ENCODE measurements at regions not wholly inside any gene's neighbourhood (a gene's known extent, or its start where the extent isn't known, plus 50 kb on each side); places are given as distances from the start of the nearest gene placed in this dataset.
"Not testable (repeated sequence)": the region's sequence is repeated elsewhere in the genome, so short reads cannot be mapped to it uniquely, and the experiment has no call there.

DNA sequence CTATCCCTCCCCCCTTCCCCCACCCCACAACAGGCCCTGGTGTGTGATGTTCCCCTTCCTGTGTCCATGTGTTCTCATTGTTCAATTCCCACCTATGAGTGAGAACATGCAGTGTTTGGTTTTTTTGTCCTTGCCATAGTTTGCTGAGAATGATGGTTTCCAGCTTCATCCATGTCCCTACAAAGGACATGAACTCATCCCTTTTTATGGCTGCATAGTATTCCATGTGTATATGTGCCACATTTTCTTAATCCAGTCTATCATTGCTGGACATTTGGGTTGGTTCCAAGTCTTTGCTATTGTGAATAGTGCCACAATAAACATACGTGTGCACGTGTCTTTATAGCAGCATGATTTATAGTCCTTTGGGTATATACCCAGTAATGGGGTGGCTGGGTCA lies 52.3 kb upstream of the MAN1A2 start:
- DNase-seq: not testable (repeated sequence)

DNA sequence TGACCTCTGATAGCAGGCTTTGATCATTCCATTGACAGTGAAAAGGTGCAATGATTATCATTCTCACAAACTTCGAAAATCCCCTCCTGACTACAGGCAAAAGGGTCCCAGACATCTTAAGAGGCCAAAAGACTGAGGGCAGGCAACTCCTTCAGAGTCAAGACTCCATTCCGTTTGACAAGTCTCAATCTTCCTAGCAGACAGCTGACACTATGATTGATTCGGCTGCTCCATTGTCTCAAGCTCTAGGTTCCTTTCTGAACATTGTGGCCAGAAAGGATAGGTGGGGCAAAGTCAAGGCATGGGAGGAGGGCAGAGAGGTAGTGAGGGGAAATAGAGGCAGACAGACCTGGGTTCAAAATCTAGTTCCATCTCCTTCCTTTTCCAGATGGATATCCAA lies 53.7 kb upstream of the MAN1A2 start:
- DNase-seq: no peak

DNA sequence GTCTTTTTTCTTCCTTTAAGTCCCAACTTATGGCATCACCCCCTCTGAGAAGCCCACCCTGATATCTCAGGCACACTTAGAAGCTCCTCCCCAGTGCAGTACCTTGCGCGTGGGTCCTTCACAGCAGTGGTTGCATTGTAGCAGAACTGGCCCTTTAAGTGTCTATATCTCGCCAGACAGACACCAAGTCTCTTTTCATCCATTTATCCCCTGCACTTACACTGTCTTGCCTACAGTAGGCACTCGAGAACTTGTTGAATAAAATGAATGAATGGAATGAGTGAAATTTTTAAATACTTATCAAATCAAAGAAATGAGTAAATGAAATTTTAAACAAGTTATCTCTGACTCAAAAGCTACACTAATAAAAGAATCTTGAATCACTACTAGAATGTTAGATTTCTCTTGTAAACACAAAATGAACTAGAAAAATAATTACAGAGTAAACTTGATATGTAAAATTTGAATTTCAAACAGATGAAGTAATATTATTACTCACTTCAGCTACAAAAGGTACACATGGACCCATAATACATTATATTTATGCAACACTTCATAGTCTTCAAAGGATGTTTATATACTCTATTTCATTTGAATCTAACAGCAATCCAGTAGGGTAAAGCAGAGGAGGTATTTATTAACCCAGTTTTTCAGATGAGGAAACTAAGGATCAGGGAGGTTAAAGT lies 54.7 kb upstream of the MAN1A2 start:
- no peak for DNase-seq

DNA sequence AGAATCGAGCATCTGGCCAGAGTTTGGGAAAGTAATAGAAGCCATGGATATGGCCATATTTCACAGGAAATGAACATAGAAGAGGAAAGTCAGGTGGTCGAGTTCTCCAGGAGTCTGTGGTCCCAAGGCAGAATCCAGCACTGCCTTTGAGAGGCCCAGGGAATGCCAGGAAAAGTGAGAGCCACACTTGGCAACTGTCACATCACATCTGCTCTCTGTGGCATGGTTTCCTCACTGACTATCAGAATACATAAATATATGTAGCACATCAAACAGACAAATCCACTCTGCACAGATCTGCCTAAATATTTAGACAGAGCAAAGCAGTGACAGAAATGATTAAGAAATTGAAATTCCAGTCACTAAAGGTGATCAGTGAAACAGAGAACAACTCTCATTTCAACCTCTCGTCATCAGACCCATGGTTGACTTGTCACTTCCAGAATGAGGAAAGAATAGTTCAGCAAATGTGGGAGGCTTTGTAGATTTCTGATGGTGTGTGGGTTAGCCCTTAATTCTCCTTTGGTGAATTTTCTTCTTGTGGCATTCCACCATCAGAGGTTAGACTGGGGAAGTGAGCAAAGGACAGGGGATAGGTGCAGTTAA lies 58.8 kb upstream of the MAN1A2 start:
- DNase-seq: no peak

DNA sequence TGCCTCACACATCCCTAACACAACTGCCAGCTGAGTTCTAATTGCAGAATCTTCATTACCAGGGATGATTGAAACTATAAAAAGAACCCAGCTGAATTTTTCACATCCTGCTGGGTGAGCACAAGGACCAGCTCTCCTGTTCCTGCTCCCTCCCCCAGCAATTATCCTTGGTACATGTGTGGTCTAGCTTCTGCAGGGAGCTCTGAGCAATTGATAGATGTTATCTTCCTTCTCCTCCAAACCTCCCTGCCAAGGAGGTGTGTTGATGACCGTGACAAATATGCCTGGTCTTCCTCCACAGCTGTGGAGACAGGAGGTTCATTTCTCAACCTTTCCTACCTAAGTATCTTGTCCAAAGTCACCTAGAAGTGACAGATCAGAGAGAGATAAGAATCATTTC lies 65.3 kb upstream of the MAN1A2 start:
- no peak for DNase-seq

DNA sequence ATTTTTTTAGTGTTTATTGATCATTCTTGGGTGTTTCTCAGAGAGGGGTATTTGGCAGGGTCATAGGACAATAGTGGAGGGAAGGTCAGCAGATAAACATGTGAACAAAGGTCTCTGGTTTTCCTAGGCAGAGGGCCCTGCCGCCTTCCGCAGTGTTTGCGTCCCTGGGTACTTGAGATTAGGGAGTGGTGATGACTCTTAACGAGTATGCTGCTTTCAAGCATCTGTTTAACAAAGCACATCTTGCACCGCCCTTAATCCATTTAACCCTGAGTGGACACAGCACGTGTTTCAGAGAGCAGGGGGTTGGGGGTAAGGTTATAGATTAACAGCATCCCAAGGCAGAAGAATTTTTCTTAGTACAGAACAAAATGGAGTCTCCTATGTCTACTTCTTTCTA lies 67.1 kb upstream of the MAN1A2 start:
- not testable (repeated sequence) for DNase-seq

DNA sequence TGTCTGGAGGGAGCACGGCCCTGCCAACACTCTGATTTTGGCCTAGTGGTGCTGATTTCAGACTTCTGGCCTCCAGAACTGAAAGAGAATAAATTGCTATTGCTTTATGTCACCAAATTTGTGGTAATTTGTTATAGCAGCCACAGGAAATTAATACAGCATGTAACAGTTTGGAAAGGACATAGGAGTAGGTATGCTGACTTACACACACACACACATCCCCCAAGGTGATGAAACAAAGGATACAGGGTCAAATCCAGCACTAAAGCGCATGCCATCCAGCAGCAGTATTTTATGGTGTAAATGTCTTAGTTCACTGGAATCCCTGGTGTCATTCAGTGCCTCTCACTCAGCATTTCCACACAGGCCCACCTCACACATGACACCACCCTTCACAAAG lies 72.2 kb upstream of the MAN1A2 start:
- DNase-seq: no peak

DNA sequence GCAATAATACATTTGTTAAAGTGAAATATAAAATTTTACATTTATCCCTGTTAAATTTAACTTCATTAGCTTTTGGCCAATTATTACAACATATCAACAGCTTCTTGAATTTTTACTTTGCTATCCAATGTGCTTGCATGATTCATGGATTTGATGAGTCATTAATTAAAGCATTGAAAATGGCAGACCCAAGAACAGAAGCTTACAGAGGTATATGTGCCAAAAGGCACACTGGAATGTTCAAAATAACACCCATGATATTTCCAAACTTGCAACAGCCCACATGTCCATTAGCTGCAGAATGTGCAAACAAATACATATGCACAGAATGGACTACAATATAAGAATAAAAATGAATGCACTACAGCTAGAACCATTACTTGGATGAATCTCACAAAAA lies 76.4 kb upstream of the MAN1A2 start:
- DNase-seq: no peak

DNA sequence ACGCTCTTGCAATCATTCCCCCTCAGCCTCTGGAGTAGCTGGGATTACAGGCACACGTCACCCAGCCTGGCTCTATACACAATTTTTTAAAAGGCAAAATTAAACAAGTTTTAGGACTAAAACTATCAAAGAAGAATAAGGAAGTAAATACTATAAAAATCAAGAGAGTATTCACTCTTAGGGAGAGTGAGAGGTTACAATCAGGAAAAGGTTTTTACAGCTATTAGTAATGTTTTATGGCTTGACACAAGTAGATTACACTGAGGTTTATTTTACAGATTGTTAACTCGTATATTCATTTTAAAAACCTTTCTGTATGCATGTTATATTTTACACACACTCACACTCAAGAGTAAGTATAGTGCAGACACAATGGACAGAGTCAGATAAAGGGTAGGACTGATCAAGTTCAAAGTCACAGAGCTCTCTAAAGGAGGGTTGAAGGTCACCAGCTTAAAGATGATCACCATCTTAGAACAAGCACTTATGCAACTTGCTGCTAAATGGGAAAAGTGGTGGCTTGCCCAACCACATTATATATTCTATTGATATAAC lies 77.9 kb upstream of the MAN1A2 start:
- no peak for DNase-seq

DNA sequence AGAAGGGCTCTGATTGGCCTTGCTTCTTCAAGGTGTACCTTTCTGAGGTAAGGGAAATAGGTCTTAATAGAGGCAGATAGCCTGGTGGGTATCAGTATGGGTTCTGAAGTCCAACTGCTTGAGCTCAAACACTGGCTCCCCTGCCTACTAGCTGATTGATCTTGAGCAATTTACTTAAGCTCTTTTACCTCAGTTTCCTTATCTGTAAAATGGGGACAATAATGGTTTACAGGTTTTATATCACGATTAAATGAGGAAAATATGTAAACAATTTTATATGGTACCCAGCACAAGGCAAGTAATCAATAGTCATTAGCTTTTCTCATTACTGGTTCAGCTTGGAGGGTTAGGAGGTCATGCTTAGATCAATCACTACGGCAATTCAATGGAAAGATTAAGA lies 75.8 kb upstream of the VTCN1 start:
- DNase-seq: no peak

DNA sequence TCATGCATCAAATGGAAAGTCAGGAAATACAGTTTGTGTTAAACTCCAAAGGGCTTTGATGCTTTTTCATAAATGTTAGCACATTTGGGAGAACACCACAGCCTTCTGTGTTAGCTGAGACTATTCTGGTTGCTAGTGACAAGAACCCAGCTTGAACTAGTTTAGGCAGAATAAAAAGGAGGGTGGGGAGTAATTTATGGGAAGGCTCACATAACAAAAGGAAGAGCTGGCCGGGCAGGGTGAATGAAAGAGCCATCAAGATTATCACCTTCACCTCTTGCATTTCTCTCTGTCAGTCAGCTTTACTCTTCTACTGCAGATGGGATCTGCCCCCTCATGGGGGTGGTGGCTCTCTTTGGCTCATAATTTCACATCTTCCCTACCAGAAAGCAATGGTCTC lies 75.4 kb upstream of the VTCN1 start:
- DNase-seq: no peak

DNA sequence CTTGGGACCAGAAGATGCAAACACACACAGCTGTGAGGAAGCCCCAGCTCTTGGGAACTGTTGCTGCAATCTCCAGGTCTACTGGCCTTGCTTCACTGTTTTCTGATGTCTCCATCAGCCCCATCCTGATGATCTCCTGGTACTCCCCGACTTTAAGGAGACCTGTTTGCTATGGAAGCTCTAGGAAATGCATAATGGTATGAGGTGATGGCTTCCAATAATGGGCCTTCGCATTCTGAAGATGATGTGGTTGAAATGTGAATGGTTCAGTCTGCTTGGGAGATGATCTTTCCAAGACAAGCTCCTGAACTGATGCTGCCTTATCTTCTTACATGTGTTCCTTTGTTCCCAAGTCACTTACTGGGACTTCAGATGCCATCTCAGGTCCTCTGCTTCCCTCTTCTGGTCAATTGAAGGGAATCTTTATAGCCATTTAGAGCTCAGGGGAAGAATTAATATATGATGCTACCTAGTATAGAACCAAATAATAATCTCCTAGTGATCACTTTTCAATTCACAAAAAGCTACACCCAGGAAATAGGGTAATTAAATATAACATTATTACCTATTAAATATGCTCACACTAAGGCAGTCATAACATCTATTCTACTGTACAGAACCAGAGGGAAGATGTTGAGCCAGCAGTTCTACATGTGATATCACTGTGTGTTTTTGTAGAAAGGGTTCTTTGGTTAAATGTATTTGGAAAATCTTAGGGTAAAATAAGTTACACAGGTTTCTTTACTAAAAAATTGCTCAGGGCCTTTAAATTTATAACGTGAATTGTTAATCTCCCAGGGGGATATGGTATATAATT lies 73.9 kb upstream of the VTCN1 start:
- DNase-seq: peak; percentile 19

DNA sequence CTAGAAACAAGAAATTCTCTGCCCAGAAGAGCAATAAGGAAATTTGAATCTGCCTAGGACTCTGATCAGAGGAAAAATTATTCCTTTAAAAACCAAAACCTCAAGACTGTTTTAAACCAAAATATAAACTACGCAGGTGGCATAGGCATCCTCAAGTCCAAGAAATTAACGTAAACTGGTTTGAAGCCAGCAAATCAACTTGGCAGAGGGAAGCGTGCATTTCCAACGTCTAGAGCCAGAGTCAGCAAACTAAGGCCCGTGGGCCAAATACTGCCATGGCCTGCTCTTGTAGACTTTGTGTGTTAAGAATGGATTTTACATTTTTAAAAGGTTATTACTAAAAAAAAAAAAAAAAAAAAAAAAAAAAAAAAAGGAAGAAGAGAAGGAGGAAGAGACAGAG lies 67.8 kb upstream of the VTCN1 start:
- no peak for DNase-seq

DNA sequence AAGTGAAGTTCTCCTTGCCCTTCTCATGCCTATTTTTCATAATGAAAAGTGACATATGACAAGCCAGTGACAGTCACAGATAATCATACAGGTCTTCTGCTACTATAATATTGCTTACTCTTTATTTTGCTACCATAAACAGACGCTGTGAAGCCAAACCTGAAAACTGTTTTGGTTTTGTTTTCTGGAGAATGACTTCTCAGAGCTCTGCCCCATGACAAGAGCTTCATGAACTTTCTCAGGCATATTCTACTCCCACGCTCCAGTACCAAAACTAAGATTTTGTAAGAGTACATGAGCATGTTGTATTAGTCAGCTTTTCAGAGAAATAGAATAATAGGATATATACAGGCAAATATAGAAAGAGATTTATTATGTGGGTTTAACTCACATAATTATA lies 64.3 kb upstream of the VTCN1 start:
- no peak for DNase-seq

DNA sequence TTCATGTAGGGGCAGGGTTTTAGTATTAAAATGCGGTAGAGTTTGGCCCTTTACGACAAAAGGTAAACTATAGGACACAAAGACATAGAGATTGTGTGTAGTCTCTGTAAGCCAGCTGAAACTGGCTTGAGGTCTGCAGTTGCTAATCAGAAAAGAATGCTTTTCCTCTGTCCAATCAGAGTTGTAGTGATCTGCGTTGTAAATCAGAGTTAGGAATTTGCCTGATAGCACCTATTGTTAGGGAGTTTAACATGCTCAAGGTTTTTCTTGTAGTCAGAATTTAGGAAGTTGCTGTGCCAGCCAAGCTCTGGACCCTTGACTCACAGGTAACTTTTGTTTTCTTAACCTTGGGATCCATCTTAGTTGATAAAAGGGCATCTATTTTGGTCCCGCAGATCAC lies 61.2 kb upstream of the VTCN1 start:
- no peak for DNase-seq

DNA sequence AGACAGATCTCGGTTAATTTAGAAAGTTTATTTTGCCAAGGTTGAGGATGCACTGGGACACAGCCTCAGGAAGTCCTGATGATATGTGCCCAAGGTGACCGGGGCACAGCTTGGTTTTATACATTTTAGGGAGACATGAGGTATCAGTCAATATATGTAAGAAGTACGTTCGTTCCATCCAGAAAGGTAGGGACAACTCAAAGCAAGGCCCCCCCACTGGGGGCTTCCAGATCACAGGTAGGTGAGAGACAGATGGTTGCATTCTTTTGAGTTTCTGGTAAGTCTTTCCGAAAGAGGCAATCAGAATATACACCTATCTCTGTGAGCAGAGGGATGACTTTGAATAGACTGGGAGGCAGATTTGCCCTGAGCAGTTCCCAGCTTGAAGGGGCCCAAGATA lies 60.4 kb upstream of the VTCN1 start:
- DNase-seq: no peak

DNA sequence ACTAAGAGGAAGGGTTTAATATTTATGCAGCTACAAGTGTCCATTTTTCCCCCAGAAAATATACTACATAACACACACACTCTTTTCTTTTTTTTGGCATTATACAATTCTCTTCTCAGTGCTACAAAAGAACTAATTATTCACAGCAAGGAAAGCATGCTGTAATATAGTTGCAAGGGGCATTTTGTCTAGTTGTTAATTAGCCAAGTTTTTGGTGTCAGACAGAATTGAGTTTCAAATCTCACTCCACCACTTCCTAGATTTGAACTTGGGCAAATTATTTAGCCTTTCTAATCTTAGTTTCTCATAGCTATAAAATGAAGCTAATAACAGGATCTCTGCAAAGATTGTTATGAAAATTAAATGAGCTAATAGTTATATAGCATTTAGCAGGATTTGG lies 60.0 kb upstream of the VTCN1 start:
- no peak for DNase-seq

DNA sequence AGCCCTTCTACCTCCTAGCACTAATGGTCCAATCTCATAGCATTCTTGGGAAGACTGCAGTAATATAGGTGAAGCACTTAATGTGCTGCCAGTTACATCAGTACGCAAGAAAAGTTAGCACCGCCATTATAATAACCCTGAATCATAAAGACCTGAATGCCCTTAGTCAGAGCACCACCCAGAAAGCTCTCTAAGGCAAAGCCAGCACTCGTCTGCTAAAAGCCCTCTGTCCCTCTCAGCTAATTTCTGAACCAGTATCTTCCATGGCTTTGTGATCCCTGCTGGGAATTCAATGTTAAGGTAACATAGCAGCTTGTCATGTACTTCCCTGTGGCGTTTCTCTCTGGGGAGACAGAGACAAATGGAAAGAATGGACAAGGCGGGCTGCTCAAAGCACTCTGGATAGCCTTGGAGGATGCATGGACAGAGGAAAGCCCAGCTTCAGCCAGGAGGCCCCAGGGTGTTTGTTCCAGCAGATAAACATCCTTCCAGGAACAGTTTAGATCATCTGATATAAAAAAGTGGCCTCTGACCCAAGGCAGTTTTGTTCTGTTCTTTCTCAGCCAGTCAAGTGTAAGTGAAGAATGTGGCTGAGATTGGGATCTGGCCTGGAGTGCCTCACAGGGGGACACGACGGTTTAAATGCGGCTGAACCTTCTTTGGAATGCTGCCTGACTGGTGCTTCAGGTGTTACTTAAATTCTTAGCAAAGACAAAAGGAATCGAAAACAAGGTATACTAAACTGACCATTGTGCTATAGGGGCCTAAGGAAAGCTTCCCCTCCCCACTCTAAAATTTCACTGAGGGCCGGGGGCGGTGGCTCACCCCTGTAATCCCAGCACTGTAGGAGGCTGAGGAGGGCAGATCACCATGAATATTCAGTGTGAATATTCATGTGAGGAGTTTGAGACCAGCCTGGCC lies 58.1 kb upstream of the VTCN1 start:
- DNase-seq: no peak

DNA sequence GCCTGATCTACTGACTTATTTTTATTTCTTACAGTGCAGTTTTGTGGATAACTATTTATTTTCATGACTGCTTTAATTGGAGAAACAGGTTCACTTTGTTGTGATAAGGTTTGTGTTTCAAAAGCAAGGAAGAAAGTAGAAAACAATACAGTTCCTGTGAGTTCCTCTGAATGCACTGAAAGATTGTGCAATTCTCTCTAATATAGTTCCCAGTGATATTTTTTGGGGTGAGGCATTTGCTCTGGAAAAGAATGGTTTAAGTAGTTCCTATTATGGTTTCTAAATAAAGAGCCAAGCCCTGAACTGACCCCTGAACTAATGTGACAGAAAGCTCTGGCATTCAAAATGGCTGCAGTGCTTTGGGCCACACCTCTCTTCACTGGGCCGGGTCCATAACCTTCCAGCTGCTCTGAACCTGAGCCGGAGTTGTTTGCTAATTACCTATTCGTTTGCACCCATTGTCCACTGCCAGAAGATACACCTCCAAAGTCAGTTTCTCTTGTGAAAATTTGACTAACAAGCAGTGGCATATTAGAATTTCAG lies 56.6 kb upstream of the VTCN1 start:
- DNase-seq: no peak

DNA sequence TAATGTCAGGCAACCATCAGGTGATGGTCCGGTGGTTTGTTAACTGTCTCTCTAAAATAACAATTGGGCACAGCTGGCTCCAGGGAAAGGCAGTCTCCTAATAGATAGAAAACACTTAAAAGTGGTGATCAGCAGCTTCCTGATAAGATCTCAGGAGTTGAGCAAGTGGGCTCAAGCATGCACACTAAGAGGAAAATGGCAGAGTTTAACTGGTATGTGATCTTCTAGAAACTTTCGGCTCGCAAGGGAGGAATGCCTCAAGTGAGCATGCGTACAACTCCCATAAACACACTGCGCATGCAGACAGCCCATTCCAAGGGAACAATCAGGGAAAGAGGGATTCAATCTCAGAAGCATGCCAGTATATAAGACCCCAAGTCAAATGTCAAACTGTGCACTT lies 52.2 kb upstream of the VTCN1 start:
- DNase-seq: no peak

DNA sequence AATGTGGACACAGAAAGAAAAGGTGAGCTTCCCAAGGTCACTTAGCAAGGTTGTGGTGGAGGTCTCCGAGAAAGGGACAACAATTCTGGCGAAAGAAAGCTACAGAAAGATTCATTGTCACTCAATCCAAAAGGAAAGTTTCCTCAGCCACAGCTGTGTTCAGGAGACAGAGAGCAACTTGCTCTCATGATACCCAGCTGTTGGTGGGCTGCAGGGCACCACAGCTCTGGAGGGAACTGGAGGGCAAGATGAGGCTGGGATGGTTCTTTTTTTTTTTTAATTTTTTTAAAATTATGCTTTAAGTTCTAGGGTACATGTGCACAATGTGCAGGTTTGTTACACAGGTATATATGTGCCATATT lies 50.7 kb upstream of the VTCN1 start:
- no peak for DNase-seq

DNA sequence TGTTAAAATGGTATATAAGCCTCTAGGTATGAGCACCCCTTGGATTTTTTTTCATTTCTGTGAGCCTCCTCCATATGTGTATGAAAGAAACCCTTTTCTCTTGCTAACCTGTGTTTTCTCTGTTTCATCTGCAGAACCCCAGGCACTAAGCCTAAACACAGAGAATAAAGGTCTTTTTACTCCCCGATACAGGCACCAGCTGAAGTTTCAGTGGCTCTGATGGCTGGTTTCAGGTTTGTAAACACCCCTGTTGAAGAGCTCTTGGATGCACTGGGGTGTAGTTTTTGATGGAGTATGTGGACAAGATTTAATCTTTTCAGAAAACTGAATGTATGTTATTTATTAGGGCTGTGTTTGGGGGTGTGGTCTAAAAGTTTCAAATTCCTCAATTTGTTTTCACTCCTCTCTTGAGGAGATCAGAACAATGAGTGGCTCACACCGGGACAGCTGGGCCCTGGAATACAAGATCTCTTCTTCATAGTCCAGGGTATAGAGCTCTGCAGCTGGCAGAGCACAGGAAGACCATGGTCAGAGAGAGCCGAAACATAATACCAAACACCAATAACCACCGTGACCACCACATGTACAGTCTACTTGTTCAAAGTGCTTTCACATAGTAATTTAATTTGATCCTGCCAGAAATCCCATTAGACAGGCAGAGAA lies 50.2 kb upstream of the VTCN1 start:
- DNase-seq: no peak
